ENCODE measurements at regions not wholly inside any gene's neighbourhood (a gene's known extent, or its start where the extent isn't known, plus 50 kb on each side); places are given as distances from the start of the nearest gene placed in this dataset.
A peak's percentile ranks its signal among the peaks of the same experiment; 100 is the strongest.

GRCh38 chr20:50277460-50278376, 87.1 kb downstream of the CEBPB start:
- H3K27ac ChIP-seq, result no peak overlapping the region
- no peaks in the 10 kb centered on the region for H3K27me3 ChIP-seq (replicated peaks)
- no peaks in the 10 kb centered on the region for H3K36me3 ChIP-seq (replicated peaks)
- no peak for DNase-seq
- in situ Hi-C loops (cut with HindIII; ENCODE audit: low pct_ligation_motif_present, low sequenced_read_pairs), result no loop called here
- no peak for TF ChIP-seq CTCF (IDR thresholded peaks at IDR 0.05; ENCODE audit: low read depth, low read length, missing control alignments)
- no peak overlapping the region for H3K4me3 ChIP-seq (ENCODE audit: low read depth, low read length)

- no peak overlapping the region for H3K27ac ChIP-seq
- in situ Hi-C loops (cut with HindIII; ENCODE audit: low pct_ligation_motif_present, low sequenced_read_pairs), result no loop called here
- no peaks in the 10 kb centered on the region for H3K27me3 ChIP-seq (replicated peaks)
- no peak for TF ChIP-seq CTCF (IDR thresholded peaks at IDR 0.05; ENCODE audit: low read depth, low read length, missing control alignments)
- no peak overlapping the region for H3K4me3 ChIP-seq (ENCODE audit: low read depth, low read length)
- no peaks in the 10 kb centered on the region for H3K36me3 ChIP-seq (replicated peaks)
- no peak for DNase-seq
These were observed 87.7 kb downstream of the CEBPB start for GRCh38 chr20:50278377-50278683.

- in situ Hi-C loops (cut with HindIII; ENCODE audit: low pct_ligation_motif_present, low sequenced_read_pairs), result no loop called here
- no peak for DNase-seq
- peak; percentile 43 for TF ChIP-seq CTCF (IDR thresholded peaks at IDR 0.05; ENCODE audit: low read depth, low read length, missing control alignments)
- Histone ChIP-seq H3K27ac (no peak overlapping the region), H3K36me3 (replicated peaks) (no peaks in the 10 kb centered on the region), H3K4me3 (ENCODE audit: low read depth, low read length) (no peak overlapping the region), H3K27me3 (replicated peaks) (no peaks in the 10 kb centered on the region)
These were observed 88.3 kb downstream of the CEBPB start for GRCh38 chr20:50278684-50279531.

GRCh38 chr20:50279988-50280850, 89.6 kb downstream of the CEBPB start:
- H3K27ac ChIP-seq, result no peak overlapping the region
- no peak for DNase-seq
- in situ Hi-C loops (cut with HindIII; ENCODE audit: low pct_ligation_motif_present, low sequenced_read_pairs), result no loop called here
- no peak overlapping the region for H3K4me3 ChIP-seq (ENCODE audit: low read depth, low read length)
- no peaks in the 10 kb centered on the region for H3K36me3 ChIP-seq (replicated peaks)
- no peaks in the 10 kb centered on the region for H3K27me3 ChIP-seq (replicated peaks)
- TF ChIP-seq CTCF (IDR thresholded peaks at IDR 0.05; ENCODE audit: low read depth, low read length, missing control alignments), result no peak

- in situ Hi-C loops (cut with HindIII; ENCODE audit: low pct_ligation_motif_present, low sequenced_read_pairs), result no loop called here
- Histone ChIP-seq H3K4me3 (ENCODE audit: low read depth, low read length) (no peak overlapping the region), H3K27me3 (replicated peaks) (no peaks in the 10 kb centered on the region), H3K27ac (no peak overlapping the region), H3K36me3 (replicated peaks) (no peaks in the 10 kb centered on the region)
- no peak for TF ChIP-seq CTCF (IDR thresholded peaks at IDR 0.05; ENCODE audit: low read depth, low read length, missing control alignments)
- DNase-seq, result no peak
These were observed 90.4 kb downstream of the CEBPB start for GRCh38 chr20:50280851-50281655.
